ENCODE measurements at regions not wholly inside any gene's neighbourhood (a gene's known extent, or its start where the extent isn't known, plus 50 kb on each side); places are given as distances from the start of the nearest gene placed in this dataset.

DNA sequence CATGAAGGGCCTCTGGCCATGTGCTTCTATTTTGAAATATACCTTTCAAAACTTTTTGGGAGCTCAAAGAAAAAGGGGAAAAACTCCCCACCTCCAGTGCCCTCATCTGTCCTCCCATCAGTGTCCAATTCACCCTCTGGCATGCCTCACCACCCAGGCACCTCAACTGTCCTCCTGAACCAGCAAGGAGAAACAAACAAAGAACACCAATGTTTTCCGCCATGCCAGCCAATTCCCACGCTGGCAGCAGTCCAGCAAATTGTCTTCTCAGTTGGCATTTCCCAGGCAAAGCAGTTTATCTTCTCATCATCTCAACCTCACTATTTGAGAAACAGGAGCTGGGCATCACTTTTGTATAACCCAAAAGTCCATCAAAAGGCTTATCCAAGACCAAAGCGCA lies 496.9 kb downstream of the SOX6 start:
- TF ChIP-seq, protein P1, sequence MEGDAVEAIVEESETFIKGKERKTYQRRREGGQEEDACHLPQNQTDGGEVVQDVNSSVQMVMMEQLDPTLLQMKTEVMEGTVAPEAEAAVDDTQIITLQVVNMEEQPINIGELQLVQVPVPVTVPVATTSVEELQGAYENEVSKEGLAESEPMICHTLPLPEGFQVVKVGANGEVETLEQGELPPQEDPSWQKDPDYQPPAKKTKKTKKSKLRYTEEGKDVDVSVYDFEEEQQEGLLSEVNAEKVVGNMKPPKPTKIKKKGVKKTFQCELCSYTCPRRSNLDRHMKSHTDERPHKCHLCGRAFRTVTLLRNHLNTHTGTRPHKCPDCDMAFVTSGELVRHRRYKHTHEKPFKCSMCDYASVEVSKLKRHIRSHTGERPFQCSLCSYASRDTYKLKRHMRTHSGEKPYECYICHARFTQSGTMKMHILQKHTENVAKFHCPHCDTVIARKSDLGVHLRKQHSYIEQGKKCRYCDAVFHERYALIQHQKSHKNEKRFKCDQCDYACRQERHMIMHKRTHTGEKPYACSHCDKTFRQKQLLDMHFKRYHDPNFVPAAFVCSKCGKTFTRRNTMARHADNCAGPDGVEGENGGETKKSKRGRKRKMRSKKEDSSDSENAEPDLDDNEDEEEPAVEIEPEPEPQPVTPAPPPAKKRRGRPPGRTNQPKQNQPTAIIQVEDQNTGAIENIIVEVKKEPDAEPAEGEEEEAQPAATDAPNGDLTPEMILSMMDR (IDR thresholded peaks at IDR 0.05) = no peak
- no peak for TF ChIP-seq POLR2A (IDR thresholded peaks at IDR 0.05)
